ENCODE measurements at regions not wholly inside any gene's neighbourhood (a gene's known extent, or its start where the extent isn't known, plus 50 kb on each side); places are given as distances from the start of the nearest gene placed in this dataset.

GRCh38 chr5:158534203-158534602 is 565.5 kb downstream of the EBF1 start:
- TF ChIP-seq POLR2A (IDR thresholded peaks at IDR 0.05) (no peak), CTCF (IDR thresholded peaks at IDR 0.05) (no peak)

Measured in adrenal gland (tissue), 5 donors.